Liver (tissue), 3 donors: ENCODE measurements at regions not wholly inside any gene's neighbourhood (a gene's known extent, or its start where the extent isn't known, plus 50 kb on each side); places are given as distances from the start of the nearest gene placed in this dataset.

Experiments
- GABPA ChIP-seq, 2 donors: IDR thresholded peaks in 1 of 2; conservative IDR thresholded peaks in 1 of 2; 2 replicates each; pipeline ENCODE4 v1.6.1; 2016; ENCODE audit warnings: antibody characterized with exemption in 2 of 2, mild to moderate bottlenecking in 1 of 2, moderate library complexity in 1 of 2
- TF ChIP-seq, protein P1 (sequence below): IDR thresholded peaks from 2 replicates; pipeline ENCODE4 v1.6.1; 2016; ENCODE audit warnings: antibody characterized with exemption
- TF ChIP-seq, protein P2 (sequence below): fragments of 150-350 bp; IDR thresholded peaks from 2 replicates; pipeline ENCODE4 v1.5.1; 2017; ENCODE audit warnings: improper control_type of control experiment, low read depth, low read length; ENCODE audit not compliant: missing input control
- TF ChIP-seq, protein P3 (sequence below): IDR thresholded peaks from 2 replicates; pipeline ENCODE4 v1.6.1; 2016; ENCODE audit warnings: antibody characterized with exemption, mild to moderate bottlenecking
- donor health status: healthy.
- donor health status: healthy.

DNA sequence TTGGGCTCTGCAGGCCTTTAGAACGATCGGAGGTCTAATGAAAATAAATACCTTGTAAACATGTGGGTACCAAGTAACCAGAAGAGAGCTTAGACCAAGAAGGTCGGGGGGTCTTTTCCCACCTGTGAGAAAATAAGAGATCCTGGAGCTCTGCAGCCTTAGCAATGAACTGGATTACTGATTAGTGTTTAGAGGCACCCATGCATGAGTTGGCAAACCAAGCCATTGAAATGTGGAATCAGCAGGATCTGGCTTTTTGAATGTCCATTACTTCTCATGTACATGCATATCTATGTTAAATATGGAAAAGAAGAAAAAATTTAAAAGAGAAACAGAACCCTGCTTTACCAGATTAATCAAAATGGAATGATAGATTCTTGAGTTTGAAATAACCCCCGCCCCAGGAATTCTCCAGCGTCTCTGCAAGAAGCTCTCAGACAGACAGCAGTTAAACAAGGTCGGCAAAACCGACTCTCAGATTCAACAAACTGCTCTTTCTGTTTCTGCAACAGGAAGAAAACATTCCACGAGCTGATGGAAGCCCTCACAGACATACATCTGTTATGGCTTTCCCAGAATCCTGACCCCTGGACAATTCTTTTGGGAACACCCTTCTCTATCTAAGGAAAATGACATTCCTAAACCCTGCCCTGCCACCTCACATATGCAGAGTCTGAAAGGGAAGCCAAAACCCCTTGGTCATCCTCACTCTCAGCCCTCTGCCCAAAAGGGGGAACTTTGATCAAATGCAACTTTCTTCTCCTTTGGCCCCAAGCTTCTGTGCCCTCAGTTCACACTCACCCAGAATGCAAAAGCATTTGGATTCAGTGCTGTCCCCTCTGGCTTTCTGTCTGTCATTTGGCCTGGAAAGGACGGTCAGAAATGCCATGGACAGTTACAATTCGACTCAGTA, 78.7 kb upstream of the EN2 start:
- TF ChIP-seq, protein P1, sequence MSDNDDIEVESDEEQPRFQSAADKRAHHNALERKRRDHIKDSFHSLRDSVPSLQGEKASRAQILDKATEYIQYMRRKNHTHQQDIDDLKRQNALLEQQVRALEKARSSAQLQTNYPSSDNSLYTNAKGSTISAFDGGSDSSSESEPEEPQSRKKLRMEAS = no peak
- TF ChIP-seq, protein P2, sequence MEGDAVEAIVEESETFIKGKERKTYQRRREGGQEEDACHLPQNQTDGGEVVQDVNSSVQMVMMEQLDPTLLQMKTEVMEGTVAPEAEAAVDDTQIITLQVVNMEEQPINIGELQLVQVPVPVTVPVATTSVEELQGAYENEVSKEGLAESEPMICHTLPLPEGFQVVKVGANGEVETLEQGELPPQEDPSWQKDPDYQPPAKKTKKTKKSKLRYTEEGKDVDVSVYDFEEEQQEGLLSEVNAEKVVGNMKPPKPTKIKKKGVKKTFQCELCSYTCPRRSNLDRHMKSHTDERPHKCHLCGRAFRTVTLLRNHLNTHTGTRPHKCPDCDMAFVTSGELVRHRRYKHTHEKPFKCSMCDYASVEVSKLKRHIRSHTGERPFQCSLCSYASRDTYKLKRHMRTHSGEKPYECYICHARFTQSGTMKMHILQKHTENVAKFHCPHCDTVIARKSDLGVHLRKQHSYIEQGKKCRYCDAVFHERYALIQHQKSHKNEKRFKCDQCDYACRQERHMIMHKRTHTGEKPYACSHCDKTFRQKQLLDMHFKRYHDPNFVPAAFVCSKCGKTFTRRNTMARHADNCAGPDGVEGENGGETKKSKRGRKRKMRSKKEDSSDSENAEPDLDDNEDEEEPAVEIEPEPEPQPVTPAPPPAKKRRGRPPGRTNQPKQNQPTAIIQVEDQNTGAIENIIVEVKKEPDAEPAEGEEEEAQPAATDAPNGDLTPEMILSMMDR = no peak
- no peak for TF ChIP-seq GABPA (IDR thresholded peaks at IDR 0.05 in 1 of 2, conservative IDR thresholded peaks at IDR 0.05 in 1 of 2)
- TF ChIP-seq, protein P3, sequence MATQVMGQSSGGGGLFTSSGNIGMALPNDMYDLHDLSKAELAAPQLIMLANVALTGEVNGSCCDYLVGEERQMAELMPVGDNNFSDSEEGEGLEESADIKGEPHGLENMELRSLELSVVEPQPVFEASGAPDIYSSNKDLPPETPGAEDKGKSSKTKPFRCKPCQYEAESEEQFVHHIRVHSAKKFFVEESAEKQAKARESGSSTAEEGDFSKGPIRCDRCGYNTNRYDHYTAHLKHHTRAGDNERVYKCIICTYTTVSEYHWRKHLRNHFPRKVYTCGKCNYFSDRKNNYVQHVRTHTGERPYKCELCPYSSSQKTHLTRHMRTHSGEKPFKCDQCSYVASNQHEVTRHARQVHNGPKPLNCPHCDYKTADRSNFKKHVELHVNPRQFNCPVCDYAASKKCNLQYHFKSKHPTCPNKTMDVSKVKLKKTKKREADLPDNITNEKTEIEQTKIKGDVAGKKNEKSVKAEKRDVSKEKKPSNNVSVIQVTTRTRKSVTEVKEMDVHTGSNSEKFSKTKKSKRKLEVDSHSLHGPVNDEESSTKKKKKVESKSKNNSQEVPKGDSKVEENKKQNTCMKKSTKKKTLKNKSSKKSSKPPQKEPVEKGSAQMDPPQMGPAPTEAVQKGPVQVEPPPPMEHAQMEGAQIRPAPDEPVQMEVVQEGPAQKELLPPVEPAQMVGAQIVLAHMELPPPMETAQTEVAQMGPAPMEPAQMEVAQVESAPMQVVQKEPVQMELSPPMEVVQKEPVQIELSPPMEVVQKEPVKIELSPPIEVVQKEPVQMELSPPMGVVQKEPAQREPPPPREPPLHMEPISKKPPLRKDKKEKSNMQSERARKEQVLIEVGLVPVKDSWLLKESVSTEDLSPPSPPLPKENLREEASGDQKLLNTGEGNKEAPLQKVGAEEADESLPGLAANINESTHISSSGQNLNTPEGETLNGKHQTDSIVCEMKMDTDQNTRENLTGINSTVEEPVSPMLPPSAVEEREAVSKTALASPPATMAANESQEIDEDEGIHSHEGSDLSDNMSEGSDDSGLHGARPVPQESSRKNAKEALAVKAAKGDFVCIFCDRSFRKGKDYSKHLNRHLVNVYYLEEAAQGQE = no peak
